Fibroblast of peridontal ligament (primary cell): ENCODE measurements at regions not wholly inside any gene's neighbourhood (a gene's known extent, or its start where the extent isn't known, plus 50 kb on each side); places are given as distances from the start of the nearest gene placed in this dataset.

Source experiments
- DNase-seq: peaks from one replicate; pipeline ENCODE4 v3.0.0-alpha.2; 2010; ENCODE audit errors: extremely low read depth

DNA sequence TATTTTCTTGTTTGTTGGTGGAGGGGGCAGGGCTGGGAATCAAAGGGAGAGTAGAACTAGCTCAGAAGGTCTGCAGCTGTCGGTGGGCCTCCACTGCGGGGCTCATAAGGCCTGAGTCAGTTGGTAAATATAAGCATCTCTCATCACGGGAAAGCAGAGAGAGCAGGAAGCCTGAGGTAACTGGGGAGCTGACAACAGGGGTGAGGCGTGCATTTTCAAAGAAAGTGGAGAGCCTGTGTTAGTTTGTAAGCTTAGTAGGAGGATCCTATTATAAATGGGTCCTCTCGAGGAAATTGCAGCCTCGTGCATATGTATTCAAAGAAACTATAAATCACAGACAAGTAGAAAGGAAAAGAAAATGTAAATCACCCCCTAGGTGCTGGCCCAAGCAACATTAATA is 221.0 kb upstream of the CDH13 start:
- DNase-seq: no peak

DNA sequence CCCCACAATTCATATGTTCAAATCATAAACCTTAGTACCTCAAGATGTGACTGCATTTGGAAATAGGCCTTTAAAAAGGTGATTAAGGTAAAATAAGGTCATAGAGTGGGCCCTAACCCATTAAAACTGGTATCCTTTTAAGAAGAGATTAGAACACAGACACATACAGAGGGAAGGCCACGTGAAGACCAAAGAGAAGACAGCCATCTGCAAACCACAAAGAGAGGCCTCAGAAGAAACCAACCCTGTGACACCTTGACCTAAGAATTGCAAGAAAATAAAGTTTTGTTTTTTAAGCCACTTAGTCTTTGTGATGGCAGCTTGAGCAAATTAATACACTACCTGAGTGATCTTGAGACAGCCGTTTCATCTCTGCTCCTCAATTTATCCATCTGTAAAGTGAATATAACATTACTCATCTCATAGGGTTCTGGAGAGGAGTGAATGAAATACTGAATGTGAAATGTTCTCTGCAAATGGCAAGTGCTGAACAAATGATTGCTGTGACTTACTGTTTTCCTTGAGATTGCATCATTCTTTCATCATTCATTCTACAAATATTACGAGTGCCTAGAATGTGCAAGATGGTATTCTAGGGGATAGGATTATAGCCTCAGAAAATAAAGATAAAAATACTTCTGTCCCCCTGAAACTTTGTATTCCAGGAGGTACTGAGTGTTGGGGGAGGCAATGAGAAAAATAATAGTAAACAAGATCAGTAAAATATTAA is 222.0 kb upstream of the CDH13 start:
- no peak for DNase-seq

DNA sequence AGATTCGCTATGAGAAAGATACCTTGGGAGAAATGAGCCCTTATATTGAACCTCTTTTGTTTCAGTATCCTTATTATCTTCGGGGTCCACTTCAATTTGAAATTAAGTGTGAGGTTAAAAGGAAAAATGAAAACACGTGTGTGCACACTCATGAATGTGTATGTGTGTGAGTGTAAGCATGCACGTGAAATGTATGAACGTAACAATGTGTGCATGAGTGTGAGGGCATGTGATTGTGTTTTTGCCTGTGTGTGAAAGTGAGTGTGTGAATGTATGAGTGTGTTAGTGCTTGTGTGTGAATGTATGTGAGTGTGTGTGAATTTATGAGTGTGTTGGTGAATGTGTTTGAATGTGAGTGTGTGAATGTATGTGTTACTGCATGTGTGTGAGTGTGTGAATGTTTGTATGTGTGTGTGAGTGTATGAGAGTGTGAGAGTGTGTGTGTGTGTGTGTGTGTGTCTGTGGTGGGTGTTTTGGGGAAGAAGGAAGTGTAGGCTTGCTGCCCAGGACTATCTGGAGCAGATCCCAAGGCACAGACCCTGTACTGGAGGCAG is 224.0 kb upstream of the CDH13 start:
- no peak for DNase-seq

DNA sequence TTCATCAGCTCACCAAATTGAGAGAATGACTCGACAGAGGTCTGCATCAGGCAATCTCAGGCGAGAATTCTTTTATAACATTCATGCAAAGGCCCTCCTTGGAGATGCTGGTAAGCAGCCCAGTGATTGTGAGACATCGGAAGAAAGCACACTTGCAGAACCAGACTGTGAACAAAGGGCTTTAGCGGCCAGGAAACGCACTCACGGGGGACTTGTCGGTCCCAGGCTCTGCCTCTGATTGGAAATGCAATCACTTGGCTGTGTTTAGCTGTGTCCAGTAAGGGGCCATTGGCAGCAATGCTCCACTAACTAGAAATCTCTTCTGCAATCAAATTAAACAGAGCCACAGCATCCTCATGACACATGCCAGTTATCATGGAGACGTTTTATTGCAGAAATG is 226.7 kb upstream of the CDH13 start:
- DNase-seq: no peak

DNA sequence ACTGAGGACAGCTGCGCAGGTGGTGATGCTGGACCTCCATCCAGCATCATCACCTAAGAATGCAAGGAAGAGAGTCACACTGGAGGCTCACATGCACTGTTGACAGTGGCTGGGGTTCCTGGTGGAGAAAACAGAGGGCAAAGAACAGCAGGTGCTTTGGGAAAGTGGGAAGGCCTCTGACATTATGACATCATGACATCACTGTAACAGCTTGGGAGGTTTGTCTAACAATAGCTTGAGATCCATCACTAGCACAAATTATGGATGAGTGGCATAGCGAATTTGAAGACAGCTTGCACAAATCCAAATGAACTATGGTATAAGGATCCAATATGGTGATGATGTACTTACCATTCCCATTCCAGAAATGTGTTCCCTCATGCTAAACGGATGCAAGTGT is 226.5 kb upstream of the MPHOSPH6 start:
- no peak for DNase-seq

DNA sequence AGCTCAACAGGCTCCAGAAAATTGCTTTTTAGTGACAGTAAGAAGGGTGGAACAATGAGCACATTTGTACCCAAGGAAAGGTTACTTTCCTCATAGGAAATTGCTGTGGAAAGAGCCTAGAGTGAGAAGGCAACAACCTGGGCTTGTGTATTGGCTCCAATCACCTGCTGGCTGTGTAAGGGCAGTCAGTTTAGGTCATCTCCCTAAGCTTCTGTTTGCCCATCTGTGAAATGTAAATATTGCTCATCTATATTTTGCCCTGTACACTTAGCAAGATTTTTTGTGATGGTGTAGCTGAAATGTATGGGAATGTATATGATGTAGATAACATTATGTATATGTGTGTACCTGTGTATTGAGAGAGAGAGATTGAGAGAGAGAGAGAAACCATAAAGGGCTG is 225.2 kb upstream of the MPHOSPH6 start:
- no peak for DNase-seq

DNA sequence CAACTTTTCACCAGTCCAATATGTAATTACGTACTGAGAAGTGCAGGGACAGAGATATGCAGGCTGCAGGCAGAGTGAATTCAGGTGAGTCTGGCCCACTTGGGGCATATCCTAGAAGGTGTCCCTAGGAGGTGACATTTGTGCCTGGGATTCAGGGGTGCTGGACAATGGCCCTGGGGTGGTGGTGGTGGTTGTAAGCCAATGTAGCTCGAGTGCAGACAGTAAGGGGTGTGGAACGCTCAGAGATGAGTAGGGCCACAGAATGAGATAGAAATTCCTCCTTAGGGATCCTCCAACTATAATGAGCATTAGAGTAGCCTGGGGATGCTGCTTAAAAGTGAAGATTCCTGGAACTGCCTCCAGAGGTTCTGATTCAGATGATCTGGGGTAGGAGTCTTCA is 221.7 kb upstream of the MPHOSPH6 start:
- DNase-seq: no peak

DNA sequence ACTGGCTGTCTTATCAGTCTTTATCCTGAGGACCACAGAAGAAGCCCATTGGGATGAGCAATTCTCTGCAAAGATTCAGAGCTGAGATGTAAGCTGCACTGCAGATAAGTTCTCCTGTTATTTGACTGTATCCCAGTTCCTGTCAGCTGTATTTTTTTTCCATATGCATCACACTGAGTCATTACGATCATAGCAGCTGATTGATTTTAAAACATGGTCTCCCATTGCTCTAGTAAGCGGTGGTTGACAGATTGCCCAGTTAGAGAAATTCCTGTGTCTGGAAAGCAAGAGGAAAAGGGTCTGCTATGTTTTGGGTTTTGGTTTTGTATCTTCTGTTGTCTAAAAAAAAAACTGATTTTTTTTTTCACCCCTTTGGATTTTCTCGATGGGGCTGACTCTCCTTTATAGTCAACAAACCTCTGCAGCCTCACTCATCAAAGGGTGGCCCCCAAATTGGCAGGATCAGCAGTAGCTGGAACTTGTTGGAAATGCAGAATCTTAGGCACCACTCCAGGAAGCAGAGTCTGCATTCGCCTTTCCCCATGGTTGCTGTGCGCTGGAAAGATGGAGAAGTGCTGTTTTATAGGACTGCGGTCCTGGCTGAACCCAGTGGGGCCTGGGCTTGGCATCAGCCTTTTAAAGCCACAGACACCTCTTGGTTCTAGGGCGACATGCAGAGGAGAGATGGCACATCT is 220.1 kb upstream of the MPHOSPH6 start:
- DNase-seq: no peak

DNA sequence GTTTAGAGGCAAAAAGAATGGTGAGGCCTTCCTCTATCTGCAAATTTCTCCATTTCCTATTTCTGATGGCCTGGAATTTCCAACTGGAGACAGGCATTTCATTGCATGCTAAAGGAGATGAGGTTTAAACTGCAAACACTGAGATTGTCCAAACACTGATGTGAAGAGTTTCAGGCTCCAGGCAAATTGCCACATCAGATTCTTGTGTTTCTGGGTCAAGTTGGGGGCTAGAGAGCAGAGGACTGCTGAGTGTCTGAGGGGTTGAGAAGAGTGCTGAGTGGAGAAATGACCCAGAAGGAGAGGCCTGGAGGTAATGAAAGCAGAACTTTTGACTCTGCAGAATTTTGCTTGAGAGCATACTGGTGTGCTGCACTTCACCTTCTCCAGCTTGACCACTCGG is 216.7 kb upstream of the MPHOSPH6 start:
- DNase-seq: no peak

DNA sequence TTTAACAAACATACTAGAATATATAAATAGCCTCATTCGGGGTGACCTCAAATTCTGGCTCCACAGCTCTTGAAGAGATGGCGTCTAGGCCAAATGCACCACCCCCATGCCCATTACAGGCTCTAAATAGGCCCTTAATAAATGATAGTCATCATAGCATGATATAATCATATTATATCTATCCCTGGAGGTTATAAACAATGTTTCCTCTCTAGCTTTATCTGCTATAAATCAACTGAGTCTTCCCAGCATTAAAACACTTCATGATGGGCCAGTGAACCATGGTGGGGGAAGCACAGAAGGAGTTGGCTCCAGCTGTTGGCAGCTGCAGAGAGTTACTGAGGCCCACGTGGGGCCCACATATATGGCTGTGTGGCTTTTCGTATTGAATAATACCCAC is 214.9 kb upstream of the MPHOSPH6 start:
- DNase-seq: no peak

DNA sequence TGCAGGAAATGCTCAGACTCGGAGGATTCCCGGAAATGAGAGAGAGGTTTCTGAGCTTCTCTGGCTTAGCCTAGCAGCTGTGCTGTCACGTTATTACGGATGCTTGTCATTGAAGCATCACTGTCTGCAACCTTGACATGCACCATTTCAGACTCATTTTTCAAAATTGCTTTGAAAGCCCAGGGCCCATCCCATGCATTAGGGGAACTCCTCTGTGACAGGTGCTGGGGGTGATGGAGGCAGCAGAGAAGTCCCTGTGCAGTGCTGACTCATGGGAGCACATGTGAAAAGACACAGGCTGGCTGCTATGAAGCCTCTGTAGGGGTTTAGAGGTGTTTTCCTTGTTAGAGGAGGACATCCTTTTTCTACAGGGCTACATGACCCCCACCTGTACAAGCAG is 214.0 kb upstream of the MPHOSPH6 start:
- DNase-seq: no peak

DNA sequence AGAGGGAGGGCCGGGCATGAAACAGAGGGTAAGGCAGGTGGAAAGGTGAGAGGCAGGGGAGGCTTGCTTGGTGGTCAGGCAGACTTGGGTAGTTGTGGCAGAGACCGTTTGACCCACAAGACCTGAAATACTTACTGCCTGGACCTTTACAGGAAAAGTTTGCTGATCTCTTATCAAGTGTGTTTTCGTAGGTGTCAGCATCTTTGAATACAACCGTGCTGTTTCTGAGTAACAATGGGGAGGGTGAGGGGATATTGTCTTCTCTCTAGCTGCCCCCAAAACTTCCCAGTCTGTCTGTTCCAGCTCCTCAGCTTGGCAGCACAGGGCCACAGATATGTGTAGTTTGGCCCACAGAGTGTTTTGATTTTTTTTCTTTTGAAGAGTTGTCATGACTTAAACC is 212.5 kb upstream of the MPHOSPH6 start:
- DNase-seq: no peak

DNA sequence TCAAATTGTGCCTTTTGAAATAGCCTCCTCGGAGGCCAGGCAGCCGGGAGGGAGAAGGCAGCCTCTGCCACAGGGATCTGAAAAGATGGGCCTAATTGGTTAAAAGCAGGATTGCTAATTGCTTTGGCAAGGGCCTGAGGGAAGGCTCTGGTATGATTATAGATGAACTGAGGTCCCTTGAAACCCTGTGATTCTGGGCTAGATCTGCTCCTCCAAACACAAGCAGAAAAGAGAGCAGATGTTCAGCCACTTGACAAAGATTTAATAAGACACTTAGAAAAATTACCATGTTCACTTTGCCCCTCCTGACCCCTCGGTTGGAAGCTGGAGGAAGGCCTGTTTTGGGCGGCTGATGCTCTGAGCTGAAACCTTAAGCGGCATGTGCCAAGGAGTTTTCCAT is 209.5 kb upstream of the MPHOSPH6 start:
- DNase-seq: no peak

DNA sequence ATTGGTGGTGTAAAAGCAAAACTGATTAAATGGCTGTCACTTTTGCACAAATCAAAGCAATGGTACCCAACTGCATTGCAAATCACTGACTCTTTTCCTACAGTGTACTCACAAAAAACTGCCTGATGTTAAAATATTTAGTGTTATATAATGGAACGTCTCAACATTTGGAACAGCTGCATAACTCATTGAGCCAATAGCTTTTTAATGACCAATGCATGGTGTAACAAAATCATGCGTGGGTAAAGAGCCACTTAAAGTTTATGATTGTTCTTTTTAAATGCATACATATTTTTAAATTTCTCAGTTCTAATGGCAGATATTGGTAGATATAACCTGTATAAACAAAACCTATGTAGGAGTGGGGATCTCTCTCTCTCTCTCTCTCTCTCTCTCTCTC is 204.0 kb upstream of the MPHOSPH6 start:
- DNase-seq: no peak

DNA sequence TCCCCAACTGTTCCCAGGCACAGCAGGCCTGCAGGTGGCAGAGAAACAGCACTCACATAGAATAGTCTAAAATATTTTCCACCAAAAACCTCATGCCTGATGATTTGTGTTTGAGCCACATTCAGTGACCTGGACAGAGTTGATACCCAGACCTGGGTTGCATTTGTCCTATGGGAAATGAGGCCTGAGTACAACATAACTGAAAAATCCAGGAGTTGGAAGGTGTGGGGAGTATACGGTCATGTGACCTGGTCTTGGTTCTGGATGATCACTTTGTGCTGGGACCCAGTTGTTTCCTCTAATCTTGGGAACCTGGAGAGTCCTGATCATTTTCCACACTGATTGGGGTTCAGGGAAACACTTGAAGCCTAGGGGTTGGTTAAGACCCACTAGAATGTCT is 200.3 kb upstream of the MPHOSPH6 start:
- no peak for DNase-seq

DNA sequence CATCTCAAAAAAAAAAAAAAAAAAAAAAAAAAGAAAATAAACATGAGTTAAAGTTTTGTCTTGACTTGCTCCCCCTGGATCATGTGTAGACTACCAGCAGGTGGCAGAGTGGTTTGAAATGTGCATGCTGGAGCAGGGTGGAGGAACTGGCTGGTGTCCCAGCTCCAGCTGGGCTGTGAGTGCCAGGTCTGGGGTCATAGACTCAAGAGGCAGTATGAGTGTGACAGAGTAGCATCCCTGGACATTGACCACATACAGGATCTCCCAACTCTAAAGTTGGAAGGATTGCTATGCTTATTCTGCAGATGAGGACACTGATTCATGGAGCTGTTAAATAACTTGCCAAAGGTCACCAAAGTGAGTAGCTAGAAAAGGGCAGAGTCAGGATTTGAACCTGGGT is 198.0 kb upstream of the MPHOSPH6 start:
- DNase-seq: no peak

DNA sequence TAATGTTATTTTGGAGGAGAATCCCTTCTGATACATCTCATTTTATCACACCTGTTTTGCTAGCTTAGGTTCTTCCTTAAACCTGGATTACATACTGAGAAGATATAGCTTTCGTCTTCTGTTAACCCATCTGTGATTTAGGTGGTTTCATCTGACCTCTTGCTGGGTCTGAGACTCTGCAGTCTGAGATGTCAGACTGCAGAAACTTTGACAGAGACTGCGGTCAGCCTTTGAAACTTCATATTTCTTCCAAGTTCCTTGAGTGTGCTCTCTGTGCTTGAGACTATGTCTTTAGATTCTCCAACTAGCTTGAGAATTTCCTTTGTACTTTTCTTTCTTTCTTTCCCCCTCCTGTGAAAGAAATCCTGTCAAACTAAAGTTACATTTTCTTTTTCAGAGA is 196.4 kb upstream of the MPHOSPH6 start:
- DNase-seq: no peak

DNA sequence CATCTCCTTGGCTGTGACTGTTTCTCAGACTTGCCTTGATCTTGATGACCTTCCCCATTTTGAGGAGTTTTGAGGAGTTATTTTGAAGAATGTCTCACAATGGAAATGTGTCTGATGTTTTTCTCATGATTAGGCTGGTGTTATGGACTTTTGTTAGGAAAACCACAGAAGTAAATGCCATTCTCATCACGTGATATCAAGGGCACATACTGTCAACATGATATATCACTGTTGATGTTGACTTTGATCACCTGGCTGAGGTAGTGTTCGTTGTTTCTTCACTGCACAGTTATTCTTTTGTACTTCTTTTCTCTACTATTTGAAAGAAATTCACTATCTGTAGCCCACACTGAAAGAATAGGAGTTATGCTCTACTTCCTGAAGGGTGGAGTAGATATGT is 194.7 kb upstream of the MPHOSPH6 start:
- DNase-seq: no peak

DNA sequence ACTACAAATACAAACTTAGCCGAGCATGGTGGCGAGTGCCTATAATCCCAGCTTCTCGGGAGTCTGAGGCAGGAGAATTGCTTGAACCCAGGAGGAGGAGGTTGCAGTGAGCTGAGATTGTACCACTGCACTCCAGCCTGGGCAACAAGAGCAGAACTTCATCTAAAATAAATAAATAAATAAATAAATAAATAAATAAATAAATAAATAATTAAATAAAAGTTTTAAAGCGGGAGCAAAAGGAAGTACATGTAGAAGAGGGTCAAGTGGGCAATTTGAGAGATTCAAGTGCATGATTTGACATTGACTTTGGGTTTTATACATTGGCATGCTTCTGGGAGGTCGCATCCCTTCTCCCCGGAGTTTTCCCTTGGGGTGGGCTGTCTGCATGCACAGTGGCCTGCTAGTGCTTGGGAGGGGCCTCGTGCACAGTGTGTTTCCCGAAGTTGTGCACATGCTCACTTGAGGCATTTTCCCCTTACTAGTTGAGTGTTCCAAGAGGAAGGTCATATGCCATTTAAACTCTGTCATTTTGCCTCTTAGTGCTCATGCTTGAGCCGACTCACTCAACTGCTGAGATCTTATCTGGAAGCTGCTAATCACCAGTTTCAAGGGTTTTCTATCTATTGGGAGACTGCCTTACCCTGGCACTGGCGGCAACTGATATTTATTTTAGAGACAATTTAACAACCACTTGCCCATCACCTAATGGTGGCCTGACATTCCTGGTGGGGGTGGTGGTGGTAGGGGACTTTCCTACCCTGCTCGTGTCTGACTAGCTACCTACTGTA is 193.2 kb upstream of the MPHOSPH6 start:
- no peak for DNase-seq

DNA sequence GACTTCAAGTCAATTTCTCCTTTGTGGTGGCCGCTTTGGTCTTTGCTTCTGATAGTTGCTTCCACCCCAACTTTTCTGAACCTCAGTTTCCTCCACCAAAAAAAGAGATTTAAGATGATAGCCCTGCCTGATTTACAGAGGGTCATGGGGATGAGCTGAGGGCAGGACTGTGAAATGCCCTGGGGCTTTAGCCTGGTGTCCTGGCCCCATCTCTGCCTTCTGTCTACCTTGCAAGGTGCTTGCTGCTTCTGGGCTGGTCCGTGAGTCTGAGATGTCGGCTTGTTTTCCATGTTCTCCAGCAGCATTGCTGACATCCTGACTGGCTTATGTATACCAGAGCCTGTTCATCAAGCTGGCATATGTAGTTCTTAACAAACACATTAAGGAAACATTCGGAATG is 191.9 kb upstream of the MPHOSPH6 start:
- no peak for DNase-seq

DNA sequence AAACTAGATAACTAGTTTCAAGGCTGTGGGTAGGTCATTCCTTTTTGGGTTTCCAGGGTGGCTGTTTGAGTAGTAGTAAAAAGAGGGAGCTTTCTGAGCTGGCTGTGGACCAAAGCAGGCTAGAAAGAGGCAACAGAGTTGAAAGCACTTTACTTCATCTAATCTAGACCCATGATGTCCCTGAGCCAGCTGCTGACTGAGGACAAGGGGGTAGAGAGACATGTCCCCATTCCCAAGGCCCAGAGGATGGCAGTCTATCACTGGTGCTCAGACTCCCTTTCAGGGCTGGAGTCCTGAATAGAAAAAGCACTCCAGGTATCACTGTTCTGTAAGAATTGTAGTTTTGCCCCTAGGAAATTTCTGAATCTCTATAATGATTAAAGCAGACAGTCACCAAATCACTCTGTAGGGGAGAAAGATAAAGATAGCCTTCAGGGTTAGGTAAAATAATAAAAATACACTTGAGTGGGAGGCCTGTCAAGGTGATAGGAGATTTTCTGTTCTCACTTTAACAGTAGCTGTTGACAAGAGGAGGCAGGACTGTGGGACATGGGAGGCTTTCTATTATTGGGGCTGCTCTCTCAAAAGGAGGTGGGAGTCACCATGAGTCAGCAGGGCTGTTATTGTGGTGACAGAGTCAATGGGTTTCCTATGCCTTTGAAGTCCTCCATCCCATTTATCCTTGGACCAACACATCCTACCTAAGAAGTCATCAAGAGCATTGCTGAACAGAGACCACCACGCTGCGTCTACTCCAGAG is 190.2 kb upstream of the MPHOSPH6 start:
- no peak for DNase-seq
